ENCODE measurements at regions not wholly inside any gene's neighbourhood (a gene's known extent, or its start where the extent isn't known, plus 50 kb on each side); places are given as distances from the start of the nearest gene placed in this dataset.

GRCh38 chr2:193796847-193797246 is 1602.1 kb upstream of the TMEFF2 start:
- no peaks in the 10 kb centered on the region for H3K4me1 ChIP-seq (ENCODE audit: control insufficient read depth, insufficient read depth, low read length)
- no peak overlapping the region for H3K4me3 ChIP-seq (ENCODE audit: low read depth, low read length)
- H3K27me3 ChIP-seq (ENCODE audit: control insufficient read depth, insufficient read depth, low read length) = no peaks in the 10 kb centered on the region
- no peak overlapping the region for H3K27ac ChIP-seq (ENCODE audit: low read depth, low read length)
- DNase-seq (ENCODE audit: low read depth in 4 of 6, low spot score in 6 of 6) = no peak
- no peaks in the 10 kb centered on the region for H3K9me3 ChIP-seq (ENCODE audit: control insufficient read depth, insufficient read depth, low read length)
- no peaks in the 10 kb centered on the region for H3K36me3 ChIP-seq (ENCODE audit: control insufficient read depth, insufficient read depth, low read length)
- no CpG with 5 or more reads among the region's 1 CpG for WGBS (ENCODE audit: insufficient coverage)

- H3K4me1 ChIP-seq (ENCODE audit: control insufficient read depth, insufficient read depth, low read length) = no peaks in the 10 kb centered on the region
- whole genome bisulfite sequencing (ENCODE audit: insufficient coverage) = 80% methylated on average over 1 of the region's 6 CpGs
- H3K4me3 ChIP-seq (ENCODE audit: low read depth, low read length) = no peak overlapping the region
- H3K27me3 ChIP-seq (ENCODE audit: control insufficient read depth, insufficient read depth, low read length) = no peaks in the 10 kb centered on the region
- H3K9me3 ChIP-seq (ENCODE audit: control insufficient read depth, insufficient read depth, low read length) = no peaks in the 10 kb centered on the region
- H3K27ac ChIP-seq (ENCODE audit: low read depth, low read length) = no peak overlapping the region
- DNase-seq (ENCODE audit: low read depth in 4 of 6, low spot score in 6 of 6) = no peak
- H3K36me3 ChIP-seq (ENCODE audit: control insufficient read depth, insufficient read depth, low read length) = no peaks in the 10 kb centered on the region
These were observed 1599.2 kb upstream of the TMEFF2 start for GRCh38 chr2:193793914-193794313.

DNA sequence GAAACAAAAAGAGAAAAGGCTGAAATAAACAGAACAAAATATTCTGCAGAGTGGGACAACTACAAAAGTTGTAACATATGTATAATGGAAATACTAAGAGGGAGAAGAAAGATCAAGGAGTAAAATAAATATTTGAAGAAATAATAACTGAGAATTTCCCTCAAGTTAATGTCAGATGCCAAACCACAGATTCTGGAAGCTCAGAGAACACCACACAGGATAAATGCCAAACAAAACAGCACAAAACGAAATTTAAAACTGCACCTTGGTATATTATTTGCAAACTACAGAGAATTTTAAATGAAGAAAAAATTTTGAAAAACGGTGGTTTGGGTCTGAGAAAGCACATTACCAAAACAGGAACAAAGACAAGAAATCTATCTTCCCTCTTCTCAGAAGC is 1588.9 kb upstream of the TMEFF2 start:
- WGBS (ENCODE audit: insufficient coverage) = no CpG with 5 or more reads among the region's 2 CpGs
- no peak overlapping the region for H3K27ac ChIP-seq (ENCODE audit: low read depth, low read length)

GRCh38 chr2:193778293-193778692 is 1583.6 kb upstream of the TMEFF2 start:
- Histone ChIP-seq H3K4me1 (ENCODE audit: control insufficient read depth, insufficient read depth, low read length) (no peaks in the 10 kb centered on the region), H3K9me3 (ENCODE audit: control insufficient read depth, insufficient read depth, low read length) (no peaks in the 10 kb centered on the region), H3K36me3 (ENCODE audit: control insufficient read depth, insufficient read depth, low read length) (no peaks in the 10 kb centered on the region), H3K27me3 (ENCODE audit: control insufficient read depth, insufficient read depth, low read length) (no peaks in the 10 kb centered on the region), H3K4me3 (ENCODE audit: low read depth, low read length) (no peak overlapping the region), H3K27ac (ENCODE audit: low read depth, low read length) (no peak overlapping the region)
- WGBS (ENCODE audit: insufficient coverage) = no CpG with 5 or more reads among the region's 4 CpGs
- DNase-seq (ENCODE audit: low read depth in 4 of 6, low spot score in 6 of 6) = no peak

More for the DNA sequence above, 1588.9 kb upstream of the TMEFF2 start:
- no peaks in the 10 kb centered on the region for H3K9me3 ChIP-seq (ENCODE audit: control insufficient read depth, insufficient read depth, low read length)
- no peak overlapping the region for H3K4me3 ChIP-seq (ENCODE audit: low read depth, low read length)
- no peaks in the 10 kb centered on the region for H3K4me1 ChIP-seq (ENCODE audit: control insufficient read depth, insufficient read depth, low read length)
- H3K27me3 ChIP-seq (ENCODE audit: control insufficient read depth, insufficient read depth, low read length) = no peaks in the 10 kb centered on the region
- DNase-seq (ENCODE audit: low read depth in 4 of 6, low spot score in 6 of 6) = no peak
- H3K36me3 ChIP-seq (ENCODE audit: control insufficient read depth, insufficient read depth, low read length) = no peaks in the 10 kb centered on the region

DNA sequence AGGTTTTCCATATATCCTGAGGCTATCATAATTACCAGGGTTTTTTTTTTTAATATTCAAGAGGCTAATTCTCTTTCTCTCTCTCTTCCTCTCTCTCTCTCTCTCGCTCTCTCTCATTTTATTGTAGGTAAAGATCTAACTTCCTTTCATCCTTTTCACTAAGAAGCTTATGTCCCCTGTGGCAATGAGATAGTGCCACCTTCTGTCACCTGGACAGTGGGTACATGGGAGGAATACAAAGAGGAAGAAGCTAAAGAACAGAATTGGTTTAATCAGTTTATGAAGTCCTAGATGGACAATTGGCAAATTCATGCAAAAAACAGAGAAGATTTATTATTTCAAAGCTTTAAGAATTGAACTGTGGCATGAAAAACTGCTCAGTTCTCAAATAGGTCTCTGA is 1582.3 kb upstream of the TMEFF2 start:
- no peak overlapping the region for H3K4me3 ChIP-seq (ENCODE audit: low read depth, low read length)
- H3K9me3 ChIP-seq (ENCODE audit: control insufficient read depth, insufficient read depth, low read length) = no peaks in the 10 kb centered on the region
- WGBS (ENCODE audit: insufficient coverage) = no CpG with 5 or more reads among the region's 1 CpG
- no peaks in the 10 kb centered on the region for H3K4me1 ChIP-seq (ENCODE audit: control insufficient read depth, insufficient read depth, low read length)
- no peaks in the 10 kb centered on the region for H3K36me3 ChIP-seq (ENCODE audit: control insufficient read depth, insufficient read depth, low read length)
- DNase-seq (ENCODE audit: low read depth in 4 of 6, low spot score in 6 of 6) = no peak
- no peaks in the 10 kb centered on the region for H3K27me3 ChIP-seq (ENCODE audit: control insufficient read depth, insufficient read depth, low read length)
- no peak overlapping the region for H3K27ac ChIP-seq (ENCODE audit: low read depth, low read length)

- WGBS (ENCODE audit: insufficient coverage) = no CpG with 5 or more reads among the region's 2 CpGs
These were observed 1579.4 kb upstream of the TMEFF2 start for GRCh38 chr2:193774166-193774565.

GRCh38 chr2:193751299-193751698 is 1556.6 kb upstream of the TMEFF2 start:
- Histone ChIP-seq H3K4me3 (ENCODE audit: low read depth, low read length) (no peak overlapping the region), H3K9me3 (ENCODE audit: control insufficient read depth, insufficient read depth, low read length) (no peaks in the 10 kb centered on the region), H3K4me1 (ENCODE audit: control insufficient read depth, insufficient read depth, low read length) (no peaks in the 10 kb centered on the region), H3K36me3 (ENCODE audit: control insufficient read depth, insufficient read depth, low read length) (no peaks in the 10 kb centered on the region), H3K27ac (ENCODE audit: low read depth, low read length) (no peak overlapping the region), H3K27me3 (ENCODE audit: control insufficient read depth, insufficient read depth, low read length) (no peaks in the 10 kb centered on the region)
- no CpG with 5 or more reads among the region's 2 CpGs for WGBS (ENCODE audit: insufficient coverage)
- DNase-seq (ENCODE audit: low read depth in 4 of 6, low spot score in 6 of 6) = no peak

More at GRCh38 chr2:193774166-193774565, 1579.4 kb upstream of the TMEFF2 start:
- no peaks in the 10 kb centered on the region for H3K9me3 ChIP-seq (ENCODE audit: control insufficient read depth, insufficient read depth, low read length)
- DNase-seq (ENCODE audit: low read depth in 4 of 6, low spot score in 6 of 6) = no peak
- H3K27ac ChIP-seq (ENCODE audit: low read depth, low read length) = no peak overlapping the region
- no peaks in the 10 kb centered on the region for H3K27me3 ChIP-seq (ENCODE audit: control insufficient read depth, insufficient read depth, low read length)
- no peaks in the 10 kb centered on the region for H3K4me1 ChIP-seq (ENCODE audit: control insufficient read depth, insufficient read depth, low read length)
- no peak overlapping the region for H3K4me3 ChIP-seq (ENCODE audit: low read depth, low read length)
- H3K36me3 ChIP-seq (ENCODE audit: control insufficient read depth, insufficient read depth, low read length) = no peaks in the 10 kb centered on the region

GRCh38 chr2:193749485-193749884 is 1554.8 kb upstream of the TMEFF2 start:
- H3K27me3 ChIP-seq (ENCODE audit: control insufficient read depth, insufficient read depth, low read length) = no peaks in the 10 kb centered on the region

DNA sequence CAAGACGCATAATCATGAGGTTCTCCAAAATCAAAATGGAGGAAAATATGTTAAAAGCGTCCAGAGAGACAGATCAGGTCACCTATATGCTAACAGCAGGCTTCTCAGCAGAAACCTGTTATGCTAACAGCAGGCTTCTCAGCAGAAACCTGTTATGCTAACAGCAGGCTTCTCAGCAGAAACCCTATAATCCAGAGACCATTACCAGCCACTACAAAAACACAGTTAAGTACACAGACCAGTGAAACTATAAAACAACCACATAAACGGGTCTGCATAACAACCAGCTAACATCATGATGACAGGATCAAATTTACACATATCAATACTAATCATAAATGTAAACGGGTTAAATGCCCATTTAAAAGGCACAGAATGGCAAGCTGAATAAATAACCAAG is 1548.4 kb upstream of the TMEFF2 start:
- Histone ChIP-seq H3K4me1 (ENCODE audit: control insufficient read depth, insufficient read depth, low read length) (no peaks in the 10 kb centered on the region), H3K4me3 (ENCODE audit: low read depth, low read length) (no peak overlapping the region), H3K27me3 (ENCODE audit: control insufficient read depth, insufficient read depth, low read length) (no peaks in the 10 kb centered on the region), H3K27ac (ENCODE audit: low read depth, low read length) (no peak overlapping the region), H3K36me3 (ENCODE audit: control insufficient read depth, insufficient read depth, low read length) (no peaks in the 10 kb centered on the region), H3K9me3 (ENCODE audit: control insufficient read depth, insufficient read depth, low read length) (no peaks in the 10 kb centered on the region)
- 29% methylated on average over 1 of the region's 4 CpGs for WGBS (ENCODE audit: insufficient coverage)
- no peak for DNase-seq (ENCODE audit: low read depth in 4 of 6, low spot score in 6 of 6)

More at GRCh38 chr2:193749485-193749884, 1554.8 kb upstream of the TMEFF2 start:
- H3K9me3 ChIP-seq (ENCODE audit: control insufficient read depth, insufficient read depth, low read length) = no peaks in the 10 kb centered on the region
- no peak overlapping the region for H3K27ac ChIP-seq (ENCODE audit: low read depth, low read length)
- no peak for DNase-seq (ENCODE audit: low read depth in 4 of 6, low spot score in 6 of 6)
- no peaks in the 10 kb centered on the region for H3K4me1 ChIP-seq (ENCODE audit: control insufficient read depth, insufficient read depth, low read length)
- WGBS (ENCODE audit: insufficient coverage) = no CpG with 5 or more reads among the region's 2 CpGs
- H3K36me3 ChIP-seq (ENCODE audit: control insufficient read depth, insufficient read depth, low read length) = no peaks in the 10 kb centered on the region
- no peak overlapping the region for H3K4me3 ChIP-seq (ENCODE audit: low read depth, low read length)

DNA sequence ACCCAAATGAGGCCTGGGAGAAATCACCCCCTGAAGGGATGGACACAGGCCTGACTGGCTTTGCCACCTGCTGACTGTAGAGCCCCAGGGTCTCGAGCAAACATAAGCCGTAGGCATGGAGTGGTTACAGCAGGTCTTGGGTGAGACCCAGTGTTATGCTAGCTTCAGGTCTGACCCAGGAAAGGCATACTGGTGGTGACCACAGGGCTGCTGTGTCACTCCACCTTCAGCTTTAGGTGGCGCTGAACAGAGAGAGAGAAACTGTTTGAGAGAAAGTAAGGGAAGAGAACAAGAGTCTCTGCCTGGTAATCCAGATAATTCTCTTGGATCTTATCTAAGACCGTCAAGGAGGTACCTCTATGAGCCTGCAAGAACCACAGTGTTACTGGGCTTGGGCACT is 1544.2 kb upstream of the TMEFF2 start:
- Histone ChIP-seq H3K4me1 (ENCODE audit: control insufficient read depth, insufficient read depth, low read length) (no peaks in the 10 kb centered on the region), H3K36me3 (ENCODE audit: control insufficient read depth, insufficient read depth, low read length) (no peaks in the 10 kb centered on the region)
- 100% methylated on average over 3 of the region's 4 CpGs for WGBS (ENCODE audit: insufficient coverage)

More for the DNA sequence above, 1544.2 kb upstream of the TMEFF2 start:
- Histone ChIP-seq H3K27ac (ENCODE audit: low read depth, low read length) (no peak overlapping the region), H3K27me3 (ENCODE audit: control insufficient read depth, insufficient read depth, low read length) (no peaks in the 10 kb centered on the region), H3K4me3 (ENCODE audit: low read depth, low read length) (no peak overlapping the region), H3K9me3 (ENCODE audit: control insufficient read depth, insufficient read depth, low read length) (no peaks in the 10 kb centered on the region)
- DNase-seq (ENCODE audit: low read depth in 4 of 6, low spot score in 6 of 6) = no peak

Measured in spinal cord (tissue), 9 donors.